OCI-LY3 (cell line): ENCODE measurements at regions not wholly inside any gene's neighbourhood (a gene's known extent, or its start where the extent isn't known, plus 50 kb on each side); places are given as distances from the start of the nearest gene placed in this dataset.
A peak's percentile ranks its signal among the peaks of the same experiment; 100 is the strongest.

Source experiments
- H2AFZ ChIP-seq: fragments of 200-600, 300-600 bp; shearing (Covaris generic); 2 replicates; pipeline ENCODE4 v1.6.0; 2014; ENCODE audit warnings: antibody characterized with exemption, low read depth, low read length
- H3K27ac ChIP-seq: fragments of 200-600, 300-600 bp; sonication (generic); 2 replicates; pipeline ENCODE4 v1.5.1; 2014; ENCODE audit warnings: mild to moderate bottlenecking, low read length, moderate library complexity, mixed read lengths
- H3K27me3 ChIP-seq: fragments of 200-600, 300-600 bp; sonication (generic); 2 replicates; pipeline ENCODE4 v1.6.1; 2014; ENCODE audit warnings: low read depth, low read length, mixed read lengths
- H3K36me3 ChIP-seq: fragments of 200-600, 300-600 bp; sonication (generic); replicated peaks from 2 replicates; pipeline ENCODE3; 2014; ENCODE audit warnings: low read depth, low read length, mixed read lengths
- H3K4me1 ChIP-seq: fragments of 300-600, 200-600 bp; sonication (generic); 2 replicates; pipeline ENCODE4 v1.6.1; 2014; ENCODE audit warnings: low read length, mixed read lengths
- H3K4me2 ChIP-seq: fragments of 200-600, 300-600 bp; sonication (generic); 2 replicates; pipeline ENCODE4 v1.6.1; 2014; ENCODE audit warnings: low read length, mixed read lengths
- H3K4me3 ChIP-seq: fragments of 300-600, 200-600 bp; sonication (generic); 2 replicates; pipeline ENCODE4 v1.5.1; 2014; ENCODE audit warnings: antibody characterized with exemption, mild to moderate bottlenecking, low read length, moderate library complexity
- H3K79me2 ChIP-seq: fragments of 300-600, 200-600 bp; shearing (Covaris generic); 2 replicates; pipeline ENCODE4 v1.6.1; 2014; ENCODE audit warnings: mild to moderate bottlenecking, low read length, mixed read lengths
- H3K9ac ChIP-seq: fragments of 300-600, 200-600 bp; shearing (Covaris generic); 2 replicates; pipeline ENCODE4 v1.6.0; 2014; ENCODE audit warnings: mild to moderate bottlenecking, low read length, moderate library complexity
- H3K9me3 ChIP-seq: fragments of 200-600, 300-600 bp; shearing (Covaris generic); 2 replicates; pipeline ENCODE4 v1.6.1; 2014; ENCODE audit warnings: low read length, mixed read lengths; ENCODE audit not compliant: insufficient read depth
- H4K20me1 ChIP-seq: fragments of 200-600, 300-600 bp; sonication (generic); 2 replicates; pipeline ENCODE4 v1.6.1; 2016; ENCODE audit warnings: low read length, mixed read lengths; ENCODE audit not compliant: insufficient read depth
- EZH2phosphoT487 ChIP-seq: fragments of 200-600 bp; shearing (Covaris generic); IDR thresholded peaks from 2 replicates; pipeline ENCODE4 v1.6.1; 2018; ENCODE audit warnings: antibody characterized with exemption, mixed run types, low read depth
- TF ChIP-seq, protein P1 (sequence below): fragments of 200-600, 300-600 bp; sonication (generic); IDR thresholded peaks from 2 replicates; pipeline ENCODE4 v1.5.1; 2014; ENCODE audit warnings: antibody characterized with exemption, low read length, low read depth

DNA sequence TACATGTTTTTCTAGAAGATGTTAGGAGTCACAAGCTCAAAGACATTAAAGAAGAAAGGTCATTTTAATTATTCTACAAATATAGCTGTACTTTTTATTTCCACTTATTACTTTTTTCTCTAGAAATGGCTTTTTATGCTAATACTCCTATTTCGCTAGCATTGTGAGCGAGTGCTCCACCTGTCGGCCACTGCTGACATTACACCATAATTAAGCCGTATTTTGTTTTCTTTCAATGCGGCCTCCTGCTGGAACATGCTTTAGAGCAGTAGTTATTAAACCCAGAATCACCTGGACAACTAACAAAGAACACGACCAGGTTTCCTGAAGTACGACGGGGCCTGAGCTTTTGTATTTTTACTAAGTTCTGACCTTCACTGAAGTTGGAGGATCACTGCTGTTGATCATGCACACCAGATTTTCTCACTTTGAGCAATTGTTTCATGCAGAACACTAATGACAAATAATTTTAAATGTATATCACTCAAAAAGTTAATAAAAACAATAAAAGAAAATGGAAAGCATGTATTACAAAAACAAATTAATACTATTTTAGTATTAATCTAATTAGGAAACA lies 74.1 kb upstream of the PAK5 start:
- H2AFZ ChIP-seq: no peak overlapping the region

DNA sequence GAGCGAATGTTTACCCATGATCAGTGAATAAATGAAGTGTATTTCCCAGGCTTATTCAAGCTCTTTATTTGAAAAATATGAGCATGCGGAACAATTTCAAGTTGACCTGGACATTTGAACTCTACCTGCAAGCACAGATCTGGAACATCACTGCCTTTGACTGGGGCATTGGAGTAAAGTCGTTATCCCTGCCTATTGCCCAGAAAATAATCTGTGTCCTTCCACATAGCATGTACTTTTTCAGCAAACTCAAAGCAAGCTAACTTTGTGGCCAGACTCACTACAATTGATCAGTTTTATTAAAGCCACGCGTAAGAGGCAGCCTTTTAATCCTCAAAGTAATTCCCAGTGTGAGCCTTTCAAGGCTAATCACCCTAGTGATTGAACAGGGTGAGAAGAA lies 73.4 kb upstream of the PAK5 start:
- H3K9ac ChIP-seq: no peak overlapping the region
- H4K20me1 ChIP-seq: no peaks in the 10 kb centered on the region
- no peaks in the 10 kb centered on the region for H3K36me3 ChIP-seq
- H3K27ac ChIP-seq: no peak overlapping the region
- no peak overlapping the region for H2AFZ ChIP-seq
- peaks cover 74% of the 10 kb centered on the region for H3K27me3 ChIP-seq
- TF ChIP-seq, protein P1, sequence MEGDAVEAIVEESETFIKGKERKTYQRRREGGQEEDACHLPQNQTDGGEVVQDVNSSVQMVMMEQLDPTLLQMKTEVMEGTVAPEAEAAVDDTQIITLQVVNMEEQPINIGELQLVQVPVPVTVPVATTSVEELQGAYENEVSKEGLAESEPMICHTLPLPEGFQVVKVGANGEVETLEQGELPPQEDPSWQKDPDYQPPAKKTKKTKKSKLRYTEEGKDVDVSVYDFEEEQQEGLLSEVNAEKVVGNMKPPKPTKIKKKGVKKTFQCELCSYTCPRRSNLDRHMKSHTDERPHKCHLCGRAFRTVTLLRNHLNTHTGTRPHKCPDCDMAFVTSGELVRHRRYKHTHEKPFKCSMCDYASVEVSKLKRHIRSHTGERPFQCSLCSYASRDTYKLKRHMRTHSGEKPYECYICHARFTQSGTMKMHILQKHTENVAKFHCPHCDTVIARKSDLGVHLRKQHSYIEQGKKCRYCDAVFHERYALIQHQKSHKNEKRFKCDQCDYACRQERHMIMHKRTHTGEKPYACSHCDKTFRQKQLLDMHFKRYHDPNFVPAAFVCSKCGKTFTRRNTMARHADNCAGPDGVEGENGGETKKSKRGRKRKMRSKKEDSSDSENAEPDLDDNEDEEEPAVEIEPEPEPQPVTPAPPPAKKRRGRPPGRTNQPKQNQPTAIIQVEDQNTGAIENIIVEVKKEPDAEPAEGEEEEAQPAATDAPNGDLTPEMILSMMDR: no peak
- TF ChIP-seq EZH2phosphoT487: no peak
- no peak overlapping the region for H3K4me3 ChIP-seq
- peaks cover 5% of the 10 kb centered on the region for H3K4me1 ChIP-seq
- no peaks in the 10 kb centered on the region for H3K79me2 ChIP-seq
- H3K9me3 ChIP-seq: no peaks in the 10 kb centered on the region
- no peak overlapping the region for H3K4me2 ChIP-seq

More for the DNA sequence above, 74.1 kb upstream of the PAK5 start:
- Histone ChIP-seq H3K27ac (no peak overlapping the region), H3K27me3 (peaks cover 74% of the 10 kb centered on the region), H3K36me3 (no peaks in the 10 kb centered on the region), H3K79me2 (no peaks in the 10 kb centered on the region), H3K4me3 (no peak overlapping the region), H3K4me2 (peak overlapping the region; percentile 27), H4K20me1 (no peaks in the 10 kb centered on the region), H3K9ac (no peak overlapping the region), H3K9me3 (no peaks in the 10 kb centered on the region), H3K4me1 (peaks cover 12% of the 10 kb centered on the region)
- TF ChIP-seq, protein P1: peak; percentile 94
- no peak for TF ChIP-seq EZH2phosphoT487

DNA sequence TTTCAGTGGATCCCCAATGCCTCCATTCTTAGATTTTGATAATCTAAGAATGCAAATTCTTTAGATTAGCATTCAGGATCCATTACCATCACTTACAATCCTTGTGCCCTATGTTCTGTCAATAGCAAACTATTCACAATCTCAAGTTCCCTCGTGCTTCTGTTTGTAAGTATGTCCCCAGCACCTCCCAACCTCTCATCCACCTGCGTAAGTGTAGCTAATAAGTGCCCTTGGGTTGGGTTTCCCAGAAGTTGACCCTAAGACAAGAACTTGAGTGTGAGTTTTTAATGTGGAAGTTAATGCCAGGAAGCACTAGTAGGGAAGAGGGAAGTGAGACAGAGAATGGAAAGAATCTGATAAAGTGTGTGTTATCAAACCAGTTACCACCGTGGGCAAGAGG lies 72.6 kb upstream of the PAK5 start:
- H3K36me3 ChIP-seq: no peaks in the 10 kb centered on the region
- H3K27me3 ChIP-seq: peaks cover 74% of the 10 kb centered on the region
- no peak overlapping the region for H2AFZ ChIP-seq
- H3K4me3 ChIP-seq: no peak overlapping the region
- H3K27ac ChIP-seq: no peak overlapping the region
- H3K9me3 ChIP-seq: no peaks in the 10 kb centered on the region
- no peak overlapping the region for H3K4me2 ChIP-seq
- H3K79me2 ChIP-seq: no peaks in the 10 kb centered on the region
- no peaks in the 10 kb centered on the region for H4K20me1 ChIP-seq
- H3K4me1 ChIP-seq: no peaks in the 10 kb centered on the region
- TF ChIP-seq, protein P1: no peak
- TF ChIP-seq EZH2phosphoT487: no peak
- no peak overlapping the region for H3K9ac ChIP-seq

DNA sequence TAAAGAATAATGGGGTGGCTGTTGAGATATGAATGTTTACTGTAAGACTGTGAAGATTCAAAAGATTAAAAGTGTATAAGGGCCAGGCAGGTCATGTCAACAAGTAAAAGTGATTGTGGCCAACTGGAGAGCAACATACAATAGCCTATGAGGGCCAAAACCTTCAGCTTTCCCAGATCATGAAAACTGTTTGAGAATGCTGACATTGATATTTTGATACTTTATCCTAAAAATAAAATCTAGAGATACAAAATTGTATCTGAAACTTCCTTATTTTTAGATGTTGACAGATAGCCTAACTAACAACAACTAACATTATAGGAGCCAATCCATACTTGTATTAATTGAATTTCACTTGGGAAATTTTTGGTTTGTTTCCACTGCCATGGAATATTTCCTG lies 70.3 kb upstream of the PAK5 start:
- no peaks in the 10 kb centered on the region for H4K20me1 ChIP-seq
- no peak overlapping the region for H3K27ac ChIP-seq
- no peak overlapping the region for H3K4me3 ChIP-seq
- no peaks in the 10 kb centered on the region for H3K79me2 ChIP-seq
- no peak for TF ChIP-seq EZH2phosphoT487
- TF ChIP-seq, protein P1: no peak
- peaks cover 70% of the 10 kb centered on the region for H3K27me3 ChIP-seq
- no peak overlapping the region for H3K4me2 ChIP-seq
- no peak overlapping the region for H2AFZ ChIP-seq
- no peaks in the 10 kb centered on the region for H3K9me3 ChIP-seq
- H3K4me1 ChIP-seq: no peaks in the 10 kb centered on the region
- H3K36me3 ChIP-seq: no peaks in the 10 kb centered on the region
- H3K9ac ChIP-seq: no peak overlapping the region
